C4-2B (cell line): ENCODE measurements at regions not wholly inside any gene's neighbourhood (a gene's known extent, or its start where the extent isn't known, plus 50 kb on each side); places are given as distances from the start of the nearest gene placed in this dataset.
"Not testable (repeated sequence)": the region's sequence is repeated elsewhere in the genome, so short reads cannot be mapped to it uniquely, and the experiment has no call there.

ENCODE experiments used
- CTCF ChIP-seq: fragments of 450-650 bp; conservative IDR thresholded peaks from 2 replicates; pipeline ENCODE4 v1.5.1; 2017; ENCODE audit warnings: mild to moderate bottlenecking
- ZFX ChIP-seq: fragments of 450-650 bp; IDR thresholded peaks from 2 replicates; pipeline ENCODE4 v1.6.1; 2017

GRCh38 chr12:75643119-75643518 lies 131.7 kb upstream of the KRR1 start:
- TF ChIP-seq CTCF, ZFX: not testable (repeated sequence)
